HepG2 (cell line): ENCODE measurements at regions not wholly inside any gene's neighbourhood (a gene's known extent, or its start where the extent isn't known, plus 50 kb on each side); places are given as distances from the start of the nearest gene placed in this dataset.

ENCODE experiments used
- ATAC-seq: fragments of 200-7000 bp; cut with Tn5 transposase; 3 replicates; pipeline ENCODE4 v1.9.1; 2020; ENCODE audit warnings: mild to moderate bottlenecking, moderate library complexity
- BruUV-seq: library from RNA; stranded (reverse); fragments of 400-500 nt; replicated peaks from 2 replicates; lab custom pipeline; 2021; lab: Mats Ljungman, UMichigan
- CTCF ChIA-PET: fragments of 300-600 bp; formaldehyde crosslinking; extraction: SDS; loops from one replicate; lab custom pipeline; 2021; ENCODE audit warnings: low total read pairs, inconsistent platforms, low intra/inter-chr PET ratio; lab: Yijun Ruan, JAX
- POLR2A ChIA-PET: fragments of 350-600 bp; sonication (Branson Sonifier 250); formaldehyde crosslinking; loops from one replicate; lab custom pipeline; 2020; ENCODE audit warnings: antibody characterized with exemption, inconsistent platforms; lab: Yijun Ruan, JAX
- DNase-seq: peaks from one replicate; pipeline ENCODE4 v3.0.0-alpha.2; 2015; ENCODE audit warnings: low spot score
- FAIRE-seq: peaks from 3 replicates; lab custom pipeline; 2011; peaks lifted over from hg19 to GRCh38; lab: Jason Lieb, UNC
- H2AFZ ChIP-seq: one replicate; pipeline ENCODE4 v1.6.1; 2011; ENCODE audit warnings: low read length, inconsistent platforms
- H3K27ac ChIP-seq: fragments of 300-600 bp; 3 replicates; pipeline ENCODE4 v1.8.0; 2011; ENCODE audit warnings: mixed run types, mild to moderate bottlenecking, mixed read lengths, low read length, inconsistent platforms; ENCODE audit not compliant: insufficient read depth; ENCODE audit errors: extremely low read length
- H3K27me3 ChIP-seq, 2 experiments: fragments of 200-600 bp in 1 of 2; 2 replicates in 1 of 2; 3 replicates in 1 of 2; pipeline versions ENCODE4 v1.6.0 to v1.8.0; 2011; ENCODE audit warnings: low read length in 2 of 2, mild to moderate bottlenecking in 2 of 2, moderate library complexity in 2 of 2, inconsistent platforms in 1 of 2; ENCODE audit not compliant: insufficient read depth in 2 of 2, control insufficient read depth in 1 of 2
- H3K36me3 ChIP-seq, 2 experiments: fragments of 200-600 bp in 1 of 2; replicated peaks in 1 of 2; 2 replicates in 1 of 2; 3 replicates in 1 of 2; pipeline versions ENCODE4 v1.5.1 to v1.8.0; 2011; ENCODE audit warnings: low read length in 2 of 2, inconsistent platforms in 1 of 2; ENCODE audit not compliant: insufficient read depth in 2 of 2, control insufficient read depth in 1 of 2
- H3K4me1 ChIP-seq: 2 replicates; pipeline ENCODE4 v1.5.1; 2012; ENCODE audit warnings: low read length, inconsistent platforms; ENCODE audit not compliant: insufficient read depth
- H3K4me2 ChIP-seq: 2 replicates; pipeline ENCODE4 v1.6.0; 2011; ENCODE audit warnings: low read depth, low read length, inconsistent platforms
- H3K4me3 ChIP-seq, 3 experiments: fragments of 200-600 bp in 1 of 3; sonication (generic), shearing (Covaris generic) in 1 of 3; replicated peaks in 1 of 3; 2 replicates each; pipeline ENCODE4 v1.5.1; 2011 to 2016; ENCODE audit warnings: low read length in 3 of 3, inconsistent platforms in 2 of 3, low read depth in 2 of 3, mild to moderate bottlenecking in 2 of 3, control low read depth in 1 of 3, mixed read lengths in 1 of 3; ENCODE audit not compliant: insufficient read depth in 1 of 3
- H3K79me2 ChIP-seq: one replicate; pipeline ENCODE4 v1.6.1; 2011; ENCODE audit warnings: low read length, inconsistent platforms; ENCODE audit not compliant: insufficient read depth
- H3K9ac ChIP-seq: 2 replicates; pipeline ENCODE4 v1.6.0; 2011; ENCODE audit warnings: mild to moderate bottlenecking, low read depth, low read length, inconsistent platforms; ENCODE audit not compliant: insufficient read depth
- H3K9me3 ChIP-seq: 2 replicates; pipeline ENCODE4 v1.5.1; 2012; ENCODE audit warnings: mild to moderate bottlenecking, low read length
- H4K20me1 ChIP-seq: 2 replicates; pipeline ENCODE4 v1.6.0; 2011; ENCODE audit warnings: inconsistent platforms, mild to moderate bottlenecking, low read length, moderate library complexity; ENCODE audit not compliant: insufficient read depth
- ATAD3A ChIP-seq: sonication (generic); formaldehyde crosslinking; IDR thresholded peaks from 2 replicates; pipeline ENCODE4 v1.4.0; 2020; ENCODE audit warnings: missing genetic modification reagents
- FOXA1 ChIP-seq, 2 experiments: fragments of 450-650 bp in 1 of 2; sonication (generic) in 1 of 2; formaldehyde crosslinking in 1 of 2; IDR thresholded peaks; 2 replicates each; pipeline versions ENCODE4 v1.4.0 to v1.6.1; 2016 to 2020; ENCODE audit warnings: missing genetic modification reagents in 1 of 2
- GABPB1 ChIP-seq: IDR thresholded peaks from 2 replicates; pipeline ENCODE4 v1.6.1; 2016; ENCODE audit warnings: mild to moderate bottlenecking, missing genetic modification reagents, moderate library complexity, missing compliant biosample characterization
- KMT2B ChIP-seq: IDR thresholded peaks from 2 replicates; pipeline ENCODE4 v1.6.1; 2016; ENCODE audit warnings: missing genetic modification reagents, missing compliant biosample characterization
- NFYB ChIP-seq: sonication (generic); formaldehyde crosslinking; IDR thresholded peaks from 2 replicates; pipeline ENCODE4 v1.4.0; 2020; ENCODE audit warnings: missing genetic modification reagents
- RAD51 ChIP-seq: fragments of 450-650 bp; IDR thresholded peaks from 2 replicates; pipeline ENCODE4 v1.6.1; 2016; ENCODE audit warnings: borderline replicate concordance
- RBM39 ChIP-seq: fragments of 200-400 bp; formaldehyde crosslinking; IDR thresholded peaks from one replicate; pipeline ENCODE4 v1.6.1; 2018; ENCODE audit warnings: antibody characterized with exemption, mild to moderate bottlenecking, low read depth, low read length; ENCODE audit not compliant: poor library complexity, severe bottlenecking
- SKI ChIP-seq: fragments of 450-650 bp; IDR thresholded peaks from one replicate; pipeline ENCODE4 v1.6.1; 2018; ENCODE audit warnings: mild to moderate bottlenecking; ENCODE audit not compliant: partially characterized antibody
- SRF ChIP-seq: IDR thresholded peaks from 2 replicates; pipeline ENCODE4 v1.6.1; 2011; ENCODE audit warnings: mild to moderate bottlenecking, low read depth, low read length, moderate library complexity
- SRSF9 ChIP-seq: fragments of 200-400 bp; formaldehyde crosslinking; IDR thresholded peaks from 2 replicates; pipeline ENCODE4 v1.6.1; 2018; ENCODE audit warnings: borderline replicate concordance, mild to moderate bottlenecking, low read depth, low read length; ENCODE audit not compliant: insufficient read depth, poor library complexity, severe bottlenecking
- STAG1 ChIP-seq: sonication (generic); formaldehyde crosslinking; IDR thresholded peaks from 2 replicates; pipeline ENCODE4 v1.4.0; 2020; ENCODE audit warnings: missing genetic modification reagents
- TAF1 ChIP-seq: sonication (generic); formaldehyde crosslinking; IDR thresholded peaks from 2 replicates; pipeline ENCODE4 v1.4.0; 2020; ENCODE audit warnings: missing genetic modification reagents
- ZNF335 ChIP-seq: sonication (generic); formaldehyde crosslinking; IDR thresholded peaks from 2 replicates; pipeline ENCODE4 v1.4.0; 2020; ENCODE audit warnings: missing genetic modification reagents
- ZNF619 ChIP-seq: sonication (generic); formaldehyde crosslinking; IDR thresholded peaks from 2 replicates; pipeline ENCODE4 v1.4.0; 2020; ENCODE audit warnings: mild to moderate bottlenecking, missing genetic modification reagents
- ZSCAN25 ChIP-seq: sonication (generic); formaldehyde crosslinking; IDR thresholded peaks from 2 replicates; pipeline ENCODE4 v1.8.0; 2022; ENCODE audit warnings: mild to moderate bottlenecking, missing genetic modification reagents
- WGBS: methylation state at CpG from one replicate; pipeline ENCODE4 v1.1.6; 2017; ENCODE audit warnings: low lambda C conversion rate; 5-methylcytosine and 5-hydroxymethylcytosine counted together
- in situ Hi-C: cut with HindIII; loops from 2 replicates; pipeline ENCODE4 v1.10.0; 2017; ENCODE audit warnings: low pct_unique_long_range_greater_than_20kb; ENCODE audit not compliant: extremely low pct_ligation_motif_present
- intact Hi-C: fragments of 100-400 bp; cut with micrococcal nuclease; formaldehyde crosslinking; loops from one replicate; pipeline ENCODE4 v1.10.0; 2022; ENCODE audit not compliant: unreplicated experiment
- TF ChIP-seq, protein P1 (sequence below): IDR thresholded peaks from 2 replicates; pipeline ENCODE4 v1.6.1; 2016; ENCODE audit warnings: missing genetic modification reagents, missing compliant biosample characterization

GRCh38 chr6:130624046-130624445 is 203.2 kb upstream of the SMLR1 start:
- no peak overlapping the region for H2AFZ ChIP-seq
- no peak overlapping the region for H3K4me3 ChIP-seq
- no peaks in the 10 kb centered on the region; a peak in 1 of 5 replicates for H3K27me3 ChIP-seq
- TF ChIP-seq STAG1 (CRISPR knock-in tag): no peak
- TF ChIP-seq ZNF335 (CRISPR knock-in tag): no peak
- TF ChIP-seq TAF1 (CRISPR knock-in tag): no peak
- TF ChIP-seq ATAD3A: no peak
- TF ChIP-seq ZNF619 (CRISPR knock-in tag): no peak
- no peak for TF ChIP-seq KMT2B (CRISPR knock-in tag)
- no peak for TF ChIP-seq ZSCAN25 (CRISPR knock-in tag)
- no peak for TF ChIP-seq SRSF9
- TF ChIP-seq SKI: no peak
- no peak for TF ChIP-seq NFYB (CRISPR knock-in tag)
- no peak for TF ChIP-seq SRF
- no peak for TF ChIP-seq FOXA1 (IDR thresholded peaks at IDR 0.05)
- TF ChIP-seq FOXA1 (CRISPR knock-in tag; IDR thresholded peaks at IDR 0.05): no peak
- TF ChIP-seq, protein P1, sequence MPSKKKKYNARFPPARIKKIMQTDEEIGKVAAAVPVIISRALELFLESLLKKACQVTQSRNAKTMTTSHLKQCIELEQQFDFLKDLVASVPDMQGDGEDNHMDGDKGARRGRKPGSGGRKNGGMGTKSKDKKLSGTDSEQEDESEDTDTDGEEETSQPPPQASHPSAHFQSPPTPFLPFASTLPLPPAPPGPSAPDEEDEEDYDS (CRISPR knock-in tag): no peak
- TF ChIP-seq RAD51: no peak
- TF ChIP-seq RBM39: no peak
- TF ChIP-seq GABPB1 (CRISPR knock-in tag): no peak
- ChIA-PET POLR2A (no interaction called here), CTCF (no interaction called here)
- no peak overlapping the region for H3K4me2 ChIP-seq
- DNase-seq (no peak), FAIRE-seq (no peak), ATAC-seq (no peak)
- BruUV-seq: no TSS peak
- H3K79me2 ChIP-seq: no peaks in the 10 kb centered on the region
- no peak overlapping the region for H3K27ac ChIP-seq
- intact Hi-C loops (no loop called here), in situ Hi-C loops (no loop called here)
- H3K36me3 ChIP-seq: no peaks in the 10 kb centered on the region
- no peaks in the 10 kb centered on the region for H4K20me1 ChIP-seq
- H3K9me3 ChIP-seq: no peaks in the 10 kb centered on the region
- 7% methylated on average over 2 of the region's 2 CpGs for WGBS
- H3K9ac ChIP-seq: no peak overlapping the region
- no peaks in the 10 kb centered on the region for H3K4me1 ChIP-seq
